AML-193 (cell line): ENCODE measurements at regions not wholly inside any gene's neighbourhood (a gene's known extent, or its start where the extent isn't known, plus 50 kb on each side); places are given as distances from the start of the nearest gene placed in this dataset.
"Not testable (repeated sequence)": the region's sequence is repeated elsewhere in the genome, so short reads cannot be mapped to it uniquely, and the experiment has no call there.

Experiments
- DNase-seq, 2 experiments: peaks; one replicate each; lab custom pipeline; 2025; lab: John Stamatoyannopoulos, UW

DNA sequence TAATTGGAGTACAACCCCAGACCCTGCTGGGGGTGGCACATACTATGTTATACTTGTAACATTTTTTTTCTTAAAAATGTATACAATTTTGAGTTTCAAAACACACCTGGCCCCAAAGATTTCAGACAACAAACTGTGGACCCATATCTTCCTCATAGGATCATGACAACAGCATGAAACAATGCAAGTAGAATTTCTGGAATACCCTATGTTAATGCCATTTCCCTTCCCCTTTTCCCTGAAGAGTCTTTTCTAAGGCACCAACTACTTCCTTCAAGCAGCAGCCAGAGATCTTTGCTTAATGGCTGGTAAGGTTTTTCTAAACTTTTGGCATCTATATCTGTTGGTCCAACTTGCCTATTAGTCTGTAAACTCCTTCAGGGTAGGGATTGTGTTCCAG lies 99.9 kb upstream of the SERBP1 start:
- DNase-seq, result no peak

DNA sequence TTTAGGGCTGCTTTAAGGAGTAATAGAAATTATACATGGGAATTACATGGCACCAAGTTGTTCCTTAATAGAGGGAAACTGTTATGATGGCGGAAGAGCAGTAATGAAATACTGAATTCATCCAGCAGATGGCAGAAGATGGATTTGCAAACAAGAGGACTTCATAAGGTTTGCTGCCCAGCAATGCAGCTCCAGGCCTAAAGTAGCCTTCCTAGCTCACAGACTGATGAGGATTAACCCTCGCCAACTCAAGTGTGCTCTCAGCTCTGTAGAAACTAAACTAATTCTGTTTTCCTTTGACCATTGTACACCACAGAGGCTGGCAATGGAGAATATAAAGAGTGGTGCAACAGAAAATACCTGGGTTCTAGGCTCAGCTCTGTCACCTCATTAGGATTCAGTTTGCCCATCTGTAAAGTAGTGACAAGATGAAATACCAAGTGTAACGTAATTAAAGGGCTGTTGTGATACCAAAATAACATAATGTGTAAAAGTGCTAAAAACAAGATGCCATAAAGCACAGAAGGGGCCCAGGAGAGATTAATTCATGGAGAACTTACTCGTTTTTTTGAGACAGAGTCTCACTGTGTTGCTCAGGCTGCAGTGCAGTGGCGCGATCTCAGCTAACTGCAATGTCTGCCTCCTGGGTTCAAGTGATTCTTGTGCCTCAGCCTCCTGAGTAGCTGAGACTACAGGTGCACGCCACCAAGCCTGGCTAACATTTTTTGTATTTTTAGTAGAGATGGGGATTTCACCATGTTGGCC lies 102.4 kb upstream of the SERBP1 start:
- peak; percentile 30 to 41 for DNase-seq

DNA sequence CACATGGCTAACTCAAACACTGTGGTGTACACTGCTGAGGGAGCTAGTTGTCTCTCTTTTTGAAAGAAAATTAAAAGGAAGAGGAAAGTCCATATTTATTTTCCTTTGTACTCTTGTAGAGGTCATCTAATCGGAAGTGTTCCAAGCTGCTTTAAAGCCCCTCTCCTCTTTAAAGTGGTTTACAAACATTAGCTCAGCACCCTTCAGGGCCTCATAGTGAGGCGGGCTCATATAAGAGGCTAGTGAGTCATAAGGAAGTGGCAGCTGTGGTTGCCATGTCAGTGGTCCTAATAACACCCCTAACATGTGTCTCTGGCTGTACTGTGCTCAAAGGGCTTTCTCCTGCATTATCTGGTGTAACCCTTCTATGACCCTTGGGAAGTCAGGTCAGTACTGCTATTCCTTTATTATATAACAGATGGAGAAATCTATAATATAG lies 104.4 kb upstream of the SERBP1 start:
- no peak for DNase-seq

DNA sequence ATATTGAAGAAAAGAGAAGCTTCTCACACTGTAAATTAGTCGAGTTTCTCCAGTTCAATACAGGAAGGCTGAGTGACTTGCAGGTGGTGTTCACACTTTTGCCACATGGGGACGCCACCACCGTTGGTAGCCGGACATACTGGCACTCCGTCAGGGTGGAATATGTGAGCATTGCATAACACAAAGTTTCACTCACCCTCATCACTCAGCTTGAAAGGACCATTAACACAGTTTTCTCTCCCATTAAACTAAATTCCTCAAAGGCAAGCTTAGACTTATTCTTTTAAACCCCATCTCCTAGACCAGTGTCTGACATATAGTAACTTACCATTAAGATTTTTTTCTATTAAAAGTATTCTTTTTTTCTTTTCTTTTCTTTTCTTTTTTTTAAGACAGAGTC lies 105.3 kb upstream of the SERBP1 start:
- DNase-seq, result peak; percentile 52 to 60

DNA sequence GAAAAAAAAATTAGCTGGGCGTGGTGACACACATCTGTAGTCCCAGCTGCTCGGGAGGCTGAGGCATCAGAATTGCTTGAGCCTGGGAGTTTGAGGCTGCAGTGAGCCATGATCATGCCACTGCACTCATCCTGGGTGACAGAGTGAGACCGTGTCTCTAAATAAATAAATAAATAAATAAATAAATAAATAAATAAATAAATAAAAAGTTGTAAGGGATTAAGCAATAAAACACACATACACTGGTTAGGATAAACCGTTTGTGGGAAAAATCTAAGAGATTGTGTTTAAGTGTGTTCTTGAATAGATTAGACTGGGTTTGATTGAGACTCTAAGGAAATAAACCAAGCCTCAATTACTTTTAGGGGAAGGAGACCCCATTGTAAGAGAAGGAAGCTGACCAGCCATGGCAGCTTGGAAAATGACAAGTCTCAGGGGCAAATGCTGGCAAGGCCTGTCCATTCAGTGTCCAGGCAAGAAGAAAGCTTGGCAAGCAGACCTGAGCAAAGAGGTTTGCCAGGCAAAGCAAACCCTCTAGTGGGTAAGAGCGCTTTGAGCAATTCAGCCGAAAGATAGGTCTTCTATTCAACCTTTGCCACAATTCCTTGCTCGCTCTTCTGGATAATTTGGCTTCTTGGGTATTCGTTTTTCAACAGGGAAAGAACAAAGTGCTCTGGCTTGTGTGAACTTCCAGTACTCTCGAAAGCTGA lies 106.9 kb upstream of the SERBP1 start:
- no peak for DNase-seq

DNA sequence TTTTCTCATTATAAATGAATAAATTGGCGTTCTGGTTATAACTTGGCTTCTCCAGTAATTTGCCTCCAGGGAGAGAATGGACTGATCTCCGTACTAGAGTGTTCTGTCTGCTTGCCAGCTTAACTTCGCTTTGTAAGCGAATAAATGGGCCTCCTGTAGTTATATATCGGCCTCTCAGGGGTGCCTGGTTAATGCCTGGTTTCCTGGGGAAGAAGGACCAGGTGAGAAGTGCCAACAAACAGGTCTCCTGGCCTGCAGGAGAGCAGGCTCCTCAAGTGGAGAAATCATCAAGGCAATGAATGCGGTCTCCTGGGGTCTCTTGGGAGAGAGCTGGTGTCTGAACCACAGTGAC lies 107.4 kb upstream of the SERBP1 start:
- DNase-seq, result no peak

DNA sequence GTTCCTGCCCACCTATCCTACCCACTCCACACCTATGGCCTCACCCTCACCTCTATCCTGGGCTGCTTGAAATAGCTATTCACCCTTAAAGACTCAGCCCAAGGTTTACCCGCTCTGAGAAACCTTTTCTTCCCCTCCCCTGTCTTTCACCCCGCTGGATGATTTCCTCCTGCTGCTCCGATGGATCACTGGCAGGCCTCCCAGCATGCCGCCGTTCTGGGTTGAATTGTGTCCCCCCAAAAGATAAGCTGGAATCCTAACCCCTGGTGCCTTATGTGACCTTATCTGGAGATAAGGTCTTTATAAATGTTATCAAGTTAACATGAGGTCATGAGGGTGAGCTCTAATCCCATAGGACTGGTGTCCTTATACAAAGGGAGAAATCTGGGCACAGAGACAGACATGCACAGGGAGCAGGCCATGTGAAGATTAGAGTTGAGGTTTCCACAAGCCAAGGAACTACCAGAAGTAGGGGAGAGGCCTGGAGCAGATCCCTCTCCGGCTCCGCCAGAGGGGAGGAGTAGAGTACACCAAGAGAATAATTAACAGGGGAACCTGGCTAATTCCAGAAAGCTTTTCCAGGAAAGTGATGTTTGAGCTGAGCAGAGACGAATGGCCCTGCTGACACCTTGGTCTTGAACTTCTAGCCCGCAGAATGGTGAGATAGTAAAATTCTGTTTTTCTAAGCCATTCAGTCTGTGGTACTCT lies 110.0 kb upstream of the SERBP1 start:
- no peak for DNase-seq

DNA sequence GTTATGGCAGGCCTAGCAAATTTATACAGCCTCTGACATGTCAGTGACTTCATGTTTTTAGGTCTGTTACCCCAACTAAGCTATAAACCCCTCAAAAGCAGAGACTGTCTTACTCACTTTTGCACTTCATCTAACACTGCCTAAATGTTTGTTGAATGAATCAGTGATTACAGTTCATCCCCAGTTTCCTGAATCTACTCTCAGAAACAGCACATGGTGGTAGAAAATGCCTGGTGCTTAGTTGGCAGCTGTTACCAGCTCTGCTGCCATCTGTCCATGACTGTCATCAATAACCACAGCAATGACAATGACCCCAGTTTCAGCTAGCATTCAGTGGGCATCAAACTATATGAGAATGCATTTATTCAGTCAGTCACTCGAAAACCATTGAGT lies 110.5 kb upstream of the SERBP1 start:
- no peak for DNase-seq

DNA sequence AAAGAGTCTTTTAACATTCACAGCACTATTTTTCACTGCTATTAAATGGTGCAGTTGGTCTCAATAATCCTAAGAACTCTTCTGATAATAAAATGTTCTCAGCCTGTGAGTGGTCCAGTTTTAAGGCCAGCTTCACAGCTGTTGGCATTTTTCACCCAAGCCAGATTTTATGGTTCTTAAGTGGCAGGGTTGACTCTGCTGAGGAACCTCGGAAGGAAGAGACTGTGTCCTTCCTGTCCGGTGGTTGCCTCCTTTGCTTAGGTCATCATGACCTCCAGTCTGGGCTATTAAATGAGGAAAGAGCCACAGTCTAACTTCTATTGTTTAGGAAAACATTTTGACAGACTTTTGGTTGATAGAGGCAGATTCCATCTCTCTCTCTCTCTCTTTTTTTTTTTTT lies 112.5 kb upstream of the SERBP1 start:
- no peak for DNase-seq

DNA sequence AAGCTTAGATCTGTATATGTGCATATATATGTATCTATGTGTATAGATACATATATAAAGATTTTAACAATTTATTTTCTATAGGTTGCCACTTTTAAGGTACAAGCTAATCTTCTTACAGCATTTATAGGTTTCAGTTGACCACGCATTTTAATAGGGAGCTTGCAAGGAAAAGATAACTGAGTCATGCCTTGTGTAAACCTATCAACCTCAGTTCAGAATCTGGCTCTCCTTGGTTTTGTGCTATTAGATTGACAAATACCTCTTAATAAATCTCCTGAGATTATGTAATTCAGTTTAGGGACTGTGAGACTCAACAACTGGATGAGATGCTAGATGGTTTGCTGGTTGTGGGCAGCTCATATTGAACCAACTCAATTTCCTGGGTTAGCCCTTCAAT lies 114.7 kb upstream of the SERBP1 start:
- no peak for DNase-seq

DNA sequence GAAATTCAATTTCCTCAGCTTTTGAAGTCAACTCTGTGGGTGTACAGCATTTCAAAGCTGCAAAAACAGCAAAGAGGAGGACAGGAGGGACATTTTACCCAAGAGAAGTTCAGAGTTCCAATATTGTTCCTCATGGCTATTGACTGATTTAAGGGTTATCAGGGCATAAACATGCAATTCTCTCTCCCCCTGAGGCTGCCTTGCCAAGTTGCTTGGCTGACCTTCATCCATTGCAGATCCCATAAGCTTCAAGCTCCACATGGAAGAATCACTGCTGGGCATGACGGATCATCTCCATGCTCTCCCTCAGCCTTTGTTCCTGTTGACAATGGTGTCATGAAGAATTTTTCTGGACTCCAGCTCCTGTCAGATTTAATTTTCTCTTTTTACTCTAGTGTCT lies 115.2 kb upstream of the SERBP1 start:
- no peak for DNase-seq

DNA sequence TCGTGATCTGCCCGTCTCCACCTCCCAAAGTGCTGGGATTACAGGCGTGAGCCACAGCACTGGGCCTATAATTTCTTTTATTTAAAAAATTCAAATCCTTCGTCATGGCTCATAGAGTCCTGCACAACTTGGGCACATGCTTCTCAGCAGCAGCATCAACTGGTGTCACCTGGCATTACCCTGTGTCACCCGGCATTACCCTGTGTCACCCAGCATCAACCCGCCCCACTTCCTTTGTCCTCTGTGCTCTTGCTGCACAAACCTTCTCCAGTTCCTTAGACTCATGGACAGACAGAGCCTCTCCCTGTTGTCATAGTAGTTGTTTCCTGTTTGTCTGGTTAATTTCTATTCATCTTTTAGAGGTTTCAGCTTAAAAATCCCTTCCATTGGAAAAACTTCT lies 121.2 kb upstream of the SERBP1 start:
- no peak for DNase-seq

DNA sequence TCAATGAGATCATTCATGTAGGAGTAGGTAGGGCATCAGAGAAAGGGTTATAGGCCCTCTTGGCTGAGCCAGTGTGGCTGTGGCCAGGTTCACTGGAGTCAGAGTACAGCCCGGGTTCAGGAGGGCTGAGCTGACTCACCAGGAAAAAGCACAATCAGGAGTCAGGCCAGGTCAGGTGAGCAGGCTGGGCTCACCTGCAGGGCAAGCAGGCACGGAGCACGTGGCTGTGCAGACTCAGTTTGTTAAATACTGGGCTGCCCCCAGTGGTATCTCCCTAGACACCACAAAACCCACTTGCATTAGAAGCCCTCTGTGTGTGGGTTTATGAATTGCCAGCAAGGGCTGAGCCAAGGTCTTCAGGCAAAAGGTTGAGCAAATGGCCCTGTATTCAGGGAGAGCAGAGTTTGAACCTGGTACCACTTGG lies 122.1 kb upstream of the SERBP1 start:
- DNase-seq, result no peak

DNA sequence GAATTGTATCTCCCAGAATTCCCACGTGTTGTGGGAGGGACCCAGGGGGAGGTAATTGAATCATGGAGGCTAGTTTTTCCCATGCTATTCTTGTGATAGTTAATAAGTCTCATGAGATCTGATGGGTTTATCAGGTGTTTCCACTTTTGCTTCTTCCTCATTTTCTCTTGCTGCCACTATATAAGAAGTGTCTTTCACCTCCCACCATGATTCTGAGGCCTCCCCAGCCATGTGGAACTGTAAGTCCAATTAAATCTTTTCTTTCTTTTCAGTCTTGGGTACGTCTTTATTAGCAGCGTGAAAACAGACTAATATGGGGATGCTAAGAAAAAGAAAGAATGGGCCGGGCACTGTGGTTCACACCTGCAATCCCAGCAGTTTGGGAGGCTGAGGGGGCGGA lies 124.0 kb upstream of the SERBP1 start:
- not testable (repeated sequence) for DNase-seq

DNA sequence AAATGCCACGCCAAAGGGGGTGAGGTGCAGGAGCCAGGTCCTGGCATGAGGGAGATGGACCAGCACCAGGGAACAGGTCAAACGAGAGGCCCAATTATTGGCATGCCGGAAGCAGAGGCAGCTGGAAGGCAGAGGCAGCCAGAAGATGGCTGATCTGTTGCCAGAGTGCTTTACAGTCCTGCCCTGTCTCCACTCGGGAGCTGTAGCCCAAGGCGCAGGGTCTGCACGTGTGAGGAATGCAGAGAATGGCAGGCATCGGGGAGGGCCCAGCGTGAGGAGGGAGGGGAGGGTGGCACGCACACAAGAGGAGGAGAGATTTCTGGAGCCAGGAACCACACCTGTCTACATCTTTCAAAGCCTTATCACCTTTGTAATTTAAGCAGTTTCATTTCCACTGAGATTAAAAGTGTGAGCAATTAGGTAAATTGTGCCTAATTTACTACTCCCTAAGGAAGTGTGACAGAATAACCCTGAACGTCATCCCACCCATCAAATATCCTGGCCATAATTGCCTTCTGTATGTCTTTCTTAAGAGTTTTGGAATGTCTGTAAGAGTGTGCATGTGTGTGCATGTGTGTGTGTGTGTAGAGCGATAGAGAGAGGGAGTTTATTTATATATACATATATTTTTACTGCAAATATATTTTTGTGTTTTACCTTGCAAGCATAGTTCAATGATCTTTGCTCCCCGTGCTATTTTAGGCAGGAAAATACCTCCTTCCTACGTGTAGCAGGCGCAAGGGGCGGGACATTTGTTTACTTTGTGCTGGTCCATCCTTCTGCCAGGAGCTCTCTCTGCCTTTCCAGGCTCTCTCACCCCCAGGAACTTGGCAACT lies 125.5 kb upstream of the SERBP1 start:
- no peak for DNase-seq

DNA sequence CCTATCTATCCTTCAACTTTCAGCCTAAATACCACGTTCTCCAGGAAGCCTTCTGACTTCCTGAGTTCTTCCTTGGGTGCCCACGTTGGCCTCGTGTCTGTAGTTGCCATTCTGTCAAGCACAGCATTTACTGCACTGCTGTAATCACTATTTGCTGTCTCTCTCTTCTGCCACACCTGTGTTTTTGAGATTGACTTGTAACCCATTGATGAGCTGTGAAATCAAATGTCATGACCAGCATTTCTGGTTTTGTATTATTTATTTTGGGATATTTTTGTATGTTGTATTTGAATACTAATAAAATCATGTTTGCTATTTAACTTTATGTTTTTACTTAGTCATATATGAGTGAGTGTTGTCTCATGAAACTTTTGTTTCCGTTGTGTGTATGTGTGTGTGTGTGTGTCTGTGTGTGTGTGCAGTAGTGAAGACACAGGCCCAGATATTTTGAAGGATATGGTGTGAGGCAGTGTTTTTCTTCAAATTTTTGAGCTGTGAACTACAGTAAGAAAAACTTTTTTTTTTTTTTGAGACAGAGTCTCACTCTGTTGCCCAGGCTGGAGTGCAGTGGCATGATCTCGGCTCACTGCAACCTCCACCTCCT lies 126.2 kb upstream of the SERBP1 start:
- DNase-seq, result no peak

DNA sequence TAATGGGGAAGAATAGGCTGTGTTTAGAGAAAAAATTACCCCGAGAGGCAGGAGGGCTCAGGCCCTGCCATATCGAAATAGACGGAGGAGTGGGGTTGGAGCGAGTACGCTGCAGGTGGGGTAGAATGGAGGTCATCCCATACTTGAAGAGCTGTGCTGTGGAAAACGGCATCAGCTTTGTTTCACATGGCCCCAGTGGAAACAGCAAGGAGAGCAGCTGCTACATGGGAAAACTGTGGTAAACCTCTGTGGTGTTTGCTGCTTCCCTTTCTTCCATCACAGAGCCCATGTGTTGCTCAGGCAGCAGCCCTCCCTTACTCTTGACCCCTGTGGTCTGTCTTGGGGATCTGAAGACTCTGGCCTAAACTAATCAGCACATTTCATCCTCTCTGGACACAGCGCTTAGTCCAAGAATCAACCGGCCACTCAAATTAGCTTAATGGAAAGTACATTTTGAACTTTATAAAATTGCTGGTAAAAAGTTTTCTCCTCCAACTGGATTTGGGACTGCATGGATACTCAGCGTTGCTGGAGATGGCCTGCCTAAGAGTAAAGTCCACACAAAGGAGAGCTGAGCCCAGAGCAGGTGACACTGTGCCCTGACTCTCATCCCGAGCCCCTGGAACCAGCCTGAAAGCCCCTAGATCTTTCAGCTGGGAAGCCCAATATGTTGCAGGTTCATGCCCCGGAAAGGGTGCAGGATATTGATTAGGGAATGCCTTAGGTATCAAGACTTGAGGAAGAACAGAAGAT lies 127.1 kb upstream of the GADD45A start:
- DNase-seq, result no peak

DNA sequence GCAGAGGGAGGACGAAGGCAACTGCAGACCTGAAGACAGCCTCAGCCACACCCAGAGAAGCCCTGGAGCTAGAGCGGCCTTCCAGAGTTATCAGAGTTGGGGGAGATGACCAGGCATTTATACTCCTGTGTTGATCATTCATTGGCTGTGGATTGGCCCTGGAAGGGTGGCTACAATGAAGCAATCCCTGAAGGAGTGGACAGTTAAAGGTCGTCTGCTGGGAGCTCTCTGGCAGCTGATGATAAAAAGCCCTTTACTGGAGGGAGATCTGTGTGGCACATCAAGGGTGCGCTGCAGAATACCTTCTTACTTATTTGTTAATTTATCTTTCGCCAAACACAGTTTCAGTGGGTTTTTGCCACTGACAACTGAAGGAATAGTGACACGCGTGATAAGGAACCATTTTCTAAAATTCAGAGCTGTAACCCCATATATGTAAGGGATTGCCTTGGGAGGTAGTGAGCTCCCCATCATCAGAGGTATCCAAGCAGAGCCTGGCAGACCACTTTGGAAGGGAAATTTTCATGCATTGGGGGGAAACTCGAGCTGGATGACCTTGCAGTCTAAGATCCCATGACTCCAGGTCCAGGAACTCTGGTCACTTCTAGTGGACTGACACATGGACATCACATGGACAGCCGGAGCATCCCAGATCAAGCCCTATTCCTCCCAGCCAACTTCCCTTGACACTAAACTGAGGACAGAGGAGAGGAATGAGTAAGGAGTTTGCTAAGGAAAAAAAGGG lies 126.4 kb upstream of the GADD45A start:
- DNase-seq, result no peak

DNA sequence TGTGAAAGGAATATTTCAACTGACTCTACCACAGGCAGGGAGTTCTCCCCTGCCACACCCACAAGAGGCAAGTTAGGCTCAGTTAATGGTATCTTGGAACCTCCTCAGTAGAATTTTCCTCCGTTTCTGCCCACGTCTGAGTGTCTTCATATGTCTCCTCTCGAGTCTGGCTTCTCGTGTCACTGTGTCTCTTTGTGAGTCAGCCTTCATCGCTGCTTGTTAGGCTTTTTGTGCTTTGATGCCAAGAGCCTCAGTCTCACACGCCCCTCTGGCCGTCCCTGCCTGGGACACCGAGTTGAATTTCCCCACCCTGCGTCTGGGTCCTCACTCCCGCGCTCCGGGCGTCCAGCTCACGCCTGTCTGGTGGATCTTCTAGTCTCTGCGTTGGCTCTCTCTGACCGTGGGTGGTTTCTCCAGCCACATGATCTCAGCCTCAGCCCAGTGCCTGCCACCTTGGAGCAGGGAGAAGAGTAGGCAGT lies 125.7 kb upstream of the GADD45A start:
- no peak for DNase-seq

DNA sequence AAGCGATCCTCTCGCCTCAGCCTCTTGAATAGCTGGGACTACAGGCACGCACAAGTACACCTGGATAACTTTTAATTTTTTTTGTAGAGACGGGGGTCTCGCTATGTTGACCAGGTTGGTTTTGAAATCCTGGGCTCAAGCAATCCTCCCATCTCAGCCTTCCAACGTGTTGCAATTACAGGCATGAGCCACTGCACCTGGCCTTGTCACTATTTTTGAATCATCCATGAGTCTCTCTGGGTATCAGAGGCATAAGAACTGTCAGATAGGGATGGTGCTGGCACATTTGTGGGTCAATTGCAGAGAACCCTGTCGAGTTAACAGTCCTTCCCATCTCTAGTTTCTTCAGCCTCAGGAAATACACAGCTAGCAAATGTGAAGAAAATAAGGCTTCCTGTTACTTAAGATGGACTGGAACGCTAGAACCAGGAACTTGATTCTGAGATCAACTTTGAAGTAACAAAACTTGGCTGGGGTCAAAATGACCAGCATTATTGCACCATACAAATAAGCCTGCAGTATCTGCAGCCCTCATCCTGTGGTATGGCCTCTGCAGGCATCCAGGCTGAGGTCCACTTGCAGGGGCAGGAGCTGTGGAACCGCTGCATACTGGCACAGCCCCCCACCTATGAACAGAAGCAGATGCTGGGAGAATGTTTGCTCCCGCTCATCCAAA lies 124.3 kb upstream of the GADD45A start:
- DNase-seq, result peak in 1 of 2 experiments; percentile 1
